ENCODE measurements at regions not wholly inside any gene's neighbourhood (a gene's known extent, or its start where the extent isn't known, plus 50 kb on each side); places are given as distances from the start of the nearest gene placed in this dataset.

- H3K4me3 ChIP-seq (ENCODE audit: low read depth, low read length): no peak overlapping the region
- no peaks in the 10 kb centered on the region for H3K4me1 ChIP-seq (ENCODE audit: control insufficient read depth, insufficient read depth, low read length)
- no peak for DNase-seq (ENCODE audit: low read depth in 4 of 6, low spot score in 6 of 6)
- 69% methylated on average over 23 of the region's 25 CpGs for WGBS (ENCODE audit: insufficient coverage)
- H3K27me3 ChIP-seq (ENCODE audit: control insufficient read depth, insufficient read depth, low read length): no peaks in the 10 kb centered on the region
- H3K27ac ChIP-seq (ENCODE audit: low read depth, low read length): no peak overlapping the region
- H3K9me3 ChIP-seq (ENCODE audit: control insufficient read depth, insufficient read depth, low read length): peaks cover 18% of the 10 kb centered on the region
- no peaks in the 10 kb centered on the region for H3K36me3 ChIP-seq (ENCODE audit: control insufficient read depth, insufficient read depth, low read length)
These were observed 378.8 kb downstream of the ALG10 start for GRCh38 chr12:34400986-34401658.

GRCh38 chr12:34401659-34402227 is 379.4 kb downstream of the ALG10 start:
- Histone ChIP-seq H3K27me3 (ENCODE audit: control insufficient read depth, insufficient read depth, low read length) (no peaks in the 10 kb centered on the region), H3K4me3 (ENCODE audit: low read depth, low read length) (no peak overlapping the region), H3K9me3 (ENCODE audit: control insufficient read depth, insufficient read depth, low read length) (peaks cover 17% of the 10 kb centered on the region), H3K27ac (ENCODE audit: low read depth, low read length) (no peak overlapping the region), H3K4me1 (ENCODE audit: control insufficient read depth, insufficient read depth, low read length) (no peaks in the 10 kb centered on the region), H3K36me3 (ENCODE audit: control insufficient read depth, insufficient read depth, low read length) (no peaks in the 10 kb centered on the region)
- WGBS (ENCODE audit: insufficient coverage): 52% methylated on average over 23 of the region's 28 CpGs
- DNase-seq (ENCODE audit: low read depth in 4 of 6, low spot score in 6 of 6): no peak

- DNase-seq (ENCODE audit: low read depth in 4 of 6, low spot score in 6 of 6): no peak
- Histone ChIP-seq H3K4me1 (ENCODE audit: control insufficient read depth, insufficient read depth, low read length) (no peaks in the 10 kb centered on the region), H3K27me3 (ENCODE audit: control insufficient read depth, insufficient read depth, low read length) (no peaks in the 10 kb centered on the region), H3K27ac (ENCODE audit: low read depth, low read length) (no peak overlapping the region), H3K9me3 (ENCODE audit: control insufficient read depth, insufficient read depth, low read length) (peaks cover 13% of the 10 kb centered on the region), H3K36me3 (ENCODE audit: control insufficient read depth, insufficient read depth, low read length) (no peaks in the 10 kb centered on the region), H3K4me3 (ENCODE audit: low read depth, low read length) (no peak overlapping the region)
- WGBS (ENCODE audit: insufficient coverage): 62% methylated on average over 18 of the region's 30 CpGs
These were observed 380.1 kb downstream of the ALG10 start for GRCh38 chr12:34402228-34402898.

GRCh38 chr12:34402899-34403705 is 380.8 kb downstream of the ALG10 start:
- Histone ChIP-seq H3K36me3 (ENCODE audit: control insufficient read depth, insufficient read depth, low read length) (no peaks in the 10 kb centered on the region), H3K27ac (ENCODE audit: low read depth, low read length) (no peak overlapping the region), H3K27me3 (ENCODE audit: control insufficient read depth, insufficient read depth, low read length) (no peaks in the 10 kb centered on the region), H3K4me1 (ENCODE audit: control insufficient read depth, insufficient read depth, low read length) (no peaks in the 10 kb centered on the region), H3K4me3 (ENCODE audit: low read depth, low read length) (no peak overlapping the region), H3K9me3 (ENCODE audit: control insufficient read depth, insufficient read depth, low read length) (peaks cover 11% of the 10 kb centered on the region)
- DNase-seq (ENCODE audit: low read depth in 4 of 6, low spot score in 6 of 6): no peak
- WGBS (ENCODE audit: insufficient coverage): 73% methylated on average over 27 of the region's 33 CpGs

- no peak for DNase-seq (ENCODE audit: low read depth in 4 of 6, low spot score in 6 of 6)
- Histone ChIP-seq H3K27me3 (ENCODE audit: control insufficient read depth, insufficient read depth, low read length) (no peaks in the 10 kb centered on the region), H3K27ac (ENCODE audit: low read depth, low read length) (no peak overlapping the region), H3K4me3 (ENCODE audit: low read depth, low read length) (no peak overlapping the region), H3K9me3 (ENCODE audit: control insufficient read depth, insufficient read depth, low read length) (peaks cover 11% of the 10 kb centered on the region), H3K36me3 (ENCODE audit: control insufficient read depth, insufficient read depth, low read length) (no peaks in the 10 kb centered on the region), H3K4me1 (ENCODE audit: control insufficient read depth, insufficient read depth, low read length) (no peaks in the 10 kb centered on the region)
- WGBS (ENCODE audit: insufficient coverage): 49% methylated on average over 15 of the region's 19 CpGs
These were observed 381.5 kb downstream of the ALG10 start for GRCh38 chr12:34403706-34404376.

- Histone ChIP-seq H3K4me1 (ENCODE audit: control insufficient read depth, insufficient read depth, low read length) (no peaks in the 10 kb centered on the region), H3K9me3 (ENCODE audit: control insufficient read depth, insufficient read depth, low read length) (peaks cover 11% of the 10 kb centered on the region), H3K27me3 (ENCODE audit: control insufficient read depth, insufficient read depth, low read length) (no peaks in the 10 kb centered on the region), H3K36me3 (ENCODE audit: control insufficient read depth, insufficient read depth, low read length) (no peaks in the 10 kb centered on the region), H3K27ac (ENCODE audit: low read depth, low read length) (no peak overlapping the region), H3K4me3 (ENCODE audit: low read depth, low read length) (no peak overlapping the region)
- 72% methylated on average over 19 of the region's 19 CpGs for WGBS (ENCODE audit: insufficient coverage)
- no peak for DNase-seq (ENCODE audit: low read depth in 4 of 6, low spot score in 6 of 6)
These were observed 382.3 kb downstream of the ALG10 start for GRCh38 chr12:34404377-34405285.

- H3K4me3 ChIP-seq (ENCODE audit: low read depth, low read length): no peak overlapping the region
- H3K36me3 ChIP-seq (ENCODE audit: control insufficient read depth, insufficient read depth, low read length): no peaks in the 10 kb centered on the region
- no peaks in the 10 kb centered on the region for H3K4me1 ChIP-seq (ENCODE audit: control insufficient read depth, insufficient read depth, low read length)
- peaks cover 11% of the 10 kb centered on the region for H3K9me3 ChIP-seq (ENCODE audit: control insufficient read depth, insufficient read depth, low read length)
- no peak overlapping the region for H3K27ac ChIP-seq (ENCODE audit: low read depth, low read length)
- DNase-seq (ENCODE audit: low read depth in 4 of 6, low spot score in 6 of 6): no peak
- no peaks in the 10 kb centered on the region for H3K27me3 ChIP-seq (ENCODE audit: control insufficient read depth, insufficient read depth, low read length)
- 67% methylated on average over 19 of the region's 22 CpGs for WGBS (ENCODE audit: insufficient coverage)
These were observed 383.3 kb downstream of the ALG10 start for GRCh38 chr12:34405286-34406227.
